ENCODE measurements at regions not wholly inside any gene's neighbourhood (a gene's known extent, or its start where the extent isn't known, plus 50 kb on each side); places are given as distances from the start of the nearest gene placed in this dataset.

- no peak overlapping the region for H3K27ac ChIP-seq (ENCODE audit: low read depth, low read length)
- no peak for TF ChIP-seq EZH2phosphoT487 (conservative IDR thresholded peaks at IDR 0.05; ENCODE audit: low read length)
- no peak for TF ChIP-seq CTCF (IDR thresholded peaks at IDR 0.05; ENCODE audit: insufficient read depth, low read length, poor library complexity, severe bottlenecking)
- H4K20me1 ChIP-seq (ENCODE audit: low read depth, low read length), result no peaks in the 10 kb centered on the region
Observed at GRCh38 chr5:165370233-165370632, 1864.8 kb downstream of the MAT2B start.

GRCh38 chr5:165370794-165371193, 1865.4 kb downstream of the MAT2B start:
- H4K20me1 ChIP-seq (ENCODE audit: low read depth, low read length), result no peaks in the 10 kb centered on the region

More at GRCh38 chr5:165370233-165370632, 1864.8 kb downstream of the MAT2B start:
- no peak overlapping the region for H3K9ac ChIP-seq (ENCODE audit: low read length)
- H3K4me2 ChIP-seq (ENCODE audit: low read depth, low read length, poor library complexity, severe bottlenecking), result no peak overlapping the region
- no peak overlapping the region for H3K4me3 ChIP-seq (ENCODE audit: insufficient read depth, low read length, poor library complexity, severe bottlenecking)
- no peaks in the 10 kb centered on the region for H3K36me3 ChIP-seq (ENCODE audit: low read length)
- H3K27me3 ChIP-seq (ENCODE audit: low read length), result no peaks in the 10 kb centered on the region
- no peaks in the 10 kb centered on the region for H3K9me2 ChIP-seq (replicated peaks; ENCODE audit: insufficient read depth, low read length)
- no peaks in the 10 kb centered on the region for H3K79me2 ChIP-seq (ENCODE audit: insufficient read depth, low read length)
- no peak overlapping the region for H2AFZ ChIP-seq (ENCODE audit: low read depth, low read length, severe bottlenecking)
- no peaks in the 10 kb centered on the region for H3F3A ChIP-seq (ENCODE audit: insufficient read depth)
- H3K9me3 ChIP-seq (ENCODE audit: insufficient read depth, low read length), result no peaks in the 10 kb centered on the region; the same call in 1 of the 2 replicates

GRCh38 chr5:165375201-165375600, 1869.8 kb downstream of the MAT2B start:
- no peaks in the 10 kb centered on the region for H3F3A ChIP-seq (ENCODE audit: insufficient read depth)
- no peak overlapping the region for H2AFZ ChIP-seq (ENCODE audit: low read depth, low read length, severe bottlenecking)
- H3K79me2 ChIP-seq (ENCODE audit: insufficient read depth, low read length), result no peaks in the 10 kb centered on the region
- no peaks in the 10 kb centered on the region for H3K9me2 ChIP-seq (replicated peaks; ENCODE audit: insufficient read depth, low read length)
- no peak overlapping the region for H3K4me3 ChIP-seq (ENCODE audit: insufficient read depth, low read length, poor library complexity, severe bottlenecking)
- no peak overlapping the region for H3K27ac ChIP-seq (ENCODE audit: low read depth, low read length)
- no peaks in the 10 kb centered on the region for H3K27me3 ChIP-seq (ENCODE audit: low read length)
- H4K20me1 ChIP-seq (ENCODE audit: low read depth, low read length), result no peaks in the 10 kb centered on the region
- H3K9ac ChIP-seq (ENCODE audit: low read length), result no peak overlapping the region
- H3K9me3 ChIP-seq (ENCODE audit: insufficient read depth, low read length), result no peaks in the 10 kb centered on the region
- TF ChIP-seq CTCF (IDR thresholded peaks at IDR 0.05; ENCODE audit: insufficient read depth, low read length, poor library complexity, severe bottlenecking) (no peak), EZH2phosphoT487 (conservative IDR thresholded peaks at IDR 0.05; ENCODE audit: low read length) (no peak)
- H3K36me3 ChIP-seq (ENCODE audit: low read length), result no peaks in the 10 kb centered on the region
- H3K4me2 ChIP-seq (ENCODE audit: low read depth, low read length, poor library complexity, severe bottlenecking), result no peak overlapping the region

More at GRCh38 chr5:165370794-165371193, 1865.4 kb downstream of the MAT2B start:
- no peak overlapping the region for H3K4me3 ChIP-seq (ENCODE audit: insufficient read depth, low read length, poor library complexity, severe bottlenecking)
- no peaks in the 10 kb centered on the region for H3K27me3 ChIP-seq (ENCODE audit: low read length)
- TF ChIP-seq EZH2phosphoT487 (conservative IDR thresholded peaks at IDR 0.05; ENCODE audit: low read length) (no peak), CTCF (IDR thresholded peaks at IDR 0.05; ENCODE audit: insufficient read depth, low read length, poor library complexity, severe bottlenecking) (no peak)
- H3K79me2 ChIP-seq (ENCODE audit: insufficient read depth, low read length), result no peaks in the 10 kb centered on the region
- no peaks in the 10 kb centered on the region for H3F3A ChIP-seq (ENCODE audit: insufficient read depth)
- H3K9ac ChIP-seq (ENCODE audit: low read length), result no peak overlapping the region
- H3K36me3 ChIP-seq (ENCODE audit: low read length), result no peaks in the 10 kb centered on the region
- H3K9me2 ChIP-seq (replicated peaks; ENCODE audit: insufficient read depth, low read length), result no peaks in the 10 kb centered on the region
- no peaks in the 10 kb centered on the region; the same call in 1 of the 2 replicates for H3K9me3 ChIP-seq (ENCODE audit: insufficient read depth, low read length)
- no peak overlapping the region for H3K4me2 ChIP-seq (ENCODE audit: low read depth, low read length, poor library complexity, severe bottlenecking)
- no peak overlapping the region for H2AFZ ChIP-seq (ENCODE audit: low read depth, low read length, severe bottlenecking)
- no peak overlapping the region for H3K27ac ChIP-seq (ENCODE audit: low read depth, low read length)

Data from SU-DHL-6 (cell line).